ENCODE measurements at regions not wholly inside any gene's neighbourhood (a gene's known extent, or its start where the extent isn't known, plus 50 kb on each side); places are given as distances from the start of the nearest gene placed in this dataset.

- Mint-ChIP-seq H3K27ac (no peak overlapping the region), H3K36me3 (peaks cover 14 to 22% of the 10 kb centered on the region in 2 donors), H3K9me3 (peaks cover 13 to 19% of the 10 kb centered on the region in 2 donors)
- ATAC-seq (no peak), DNase-seq (ENCODE audit: low spot score in 2 of 2) (no peak)
Measured at GRCh38 chr14:103201801-103202200, 78.5 kb downstream of the TNFAIP2 start.

GRCh38 chr14:103204852-103205540 lies 81.7 kb downstream of the TNFAIP2 start:
- Mint-ChIP-seq H3K36me3 (peaks cover 14 to 29% of the 10 kb centered on the region in 2 donors), H3K9me3 (peaks cover 13 to 19% of the 10 kb centered on the region in 2 donors), H3K27ac (no peak overlapping the region)
- DNase-seq (ENCODE audit: low spot score in 2 of 2) = no peak
- ATAC-seq = no peak

- Mint-ChIP-seq H3K27ac (no peak overlapping the region), H3K36me3 (peaks cover 14 to 29% of the 10 kb centered on the region in 2 donors), H3K9me3 (peaks cover 13 to 19% of the 10 kb centered on the region in 2 donors)
- no peak for DNase-seq (ENCODE audit: low spot score in 2 of 2)
- ATAC-seq = no peak
Measured at GRCh38 chr14:103205541-103205906, 82.3 kb downstream of the TNFAIP2 start.

- H3K36me3 Mint-ChIP-seq = peaks cover 14 to 29% of the 10 kb centered on the region in 2 donors
- DNase-seq (ENCODE audit: low spot score in 2 of 2) = no peak
- no peak for ATAC-seq
- no peak overlapping the region for H3K27ac Mint-ChIP-seq
- H3K9me3 Mint-ChIP-seq = peaks cover 13 to 16% of the 10 kb centered on the region in 2 donors
Measured at GRCh38 chr14:103206023-103206481, 82.8 kb downstream of the TNFAIP2 start.

GRCh38 chr14:103206836-103207387 lies 83.7 kb downstream of the TNFAIP2 start:
- no peak overlapping the region for H3K27ac Mint-ChIP-seq
- DNase-seq (ENCODE audit: low spot score in 2 of 2) = no peak
- peaks cover 14 to 29% of the 10 kb centered on the region in 2 donors for H3K36me3 Mint-ChIP-seq
- no peak for ATAC-seq
- H3K9me3 Mint-ChIP-seq = peaks cover 13 to 14% of the 10 kb centered on the region in 2 donors

- peaks cover 14 to 29% of the 10 kb centered on the region in 2 donors for H3K36me3 Mint-ChIP-seq
- ATAC-seq (no peak), DNase-seq (ENCODE audit: low spot score in 2 of 2) (no peak)
- peaks cover 13 to 14% of the 10 kb centered on the region in 2 donors for H3K9me3 Mint-ChIP-seq
- H3K27ac Mint-ChIP-seq = no peak overlapping the region
Measured at GRCh38 chr14:103207388-103208072, 84.3 kb downstream of the TNFAIP2 start.

- H3K36me3 Mint-ChIP-seq = peaks cover 10 to 25% of the 10 kb centered on the region in 2 donors
- peaks cover 8 to 9% of the 10 kb centered on the region in 2 donors for H3K9me3 Mint-ChIP-seq
- no peak for ATAC-seq
Measured at GRCh38 chr14:103209054-103209453, 85.8 kb downstream of the TNFAIP2 start.

GRCh38 chr14:103209506-103209905 lies 86.2 kb downstream of the TNFAIP2 start:
- peaks cover 5 to 20% of the 10 kb centered on the region in 2 donors for H3K36me3 Mint-ChIP-seq
- no peak overlapping the region for H3K27ac Mint-ChIP-seq
- H3K9me3 Mint-ChIP-seq = peaks cover 3 to 5% of the 10 kb centered on the region in 2 donors
- DNase-seq (ENCODE audit: low spot score in 2 of 2) (no peak), ATAC-seq (no peak)

More at GRCh38 chr14:103209054-103209453, 85.8 kb downstream of the TNFAIP2 start:
- H3K27ac Mint-ChIP-seq = no peak overlapping the region
- no peak for DNase-seq (ENCODE audit: low spot score in 2 of 2)

- no peak overlapping the region for H3K27ac Mint-ChIP-seq
- DNase-seq (ENCODE audit: low spot score in 2 of 2) (no peak), ATAC-seq (no peak)
- peaks cover 0 to 6% of the 10 kb centered on the region in 2 donors for H3K36me3 Mint-ChIP-seq
- H3K9me3 Mint-ChIP-seq = peaks cover 0 to 4% of the 10 kb centered on the region in 2 donors
Measured at GRCh38 chr14:103213331-103213730, 90.1 kb downstream of the TNFAIP2 start.

GRCh38 chr14:103214461-103214958 lies 91.2 kb downstream of the TNFAIP2 start:
- no peak for ATAC-seq
- no peaks in the 10 kb centered on the region for H3K36me3 Mint-ChIP-seq
- peaks cover 0 to 4% of the 10 kb centered on the region in 2 donors for H3K9me3 Mint-ChIP-seq
- no peak overlapping the region for H3K27ac Mint-ChIP-seq
- DNase-seq (ENCODE audit: low spot score in 2 of 2) = no peak

GRCh38 chr14:103216399-103216798 lies 93.1 kb downstream of the TNFAIP2 start:
- Mint-ChIP-seq H3K36me3 (no peaks in the 10 kb centered on the region), H3K9me3 (peaks cover 0 to 4% of the 10 kb centered on the region in 2 donors), H3K27ac (no peak overlapping the region)
- no peak for DNase-seq (ENCODE audit: low spot score in 2 of 2)
- no peak for ATAC-seq

GRCh38 chr14:103216857-103217256 lies 93.6 kb downstream of the TNFAIP2 start:
- no peak for DNase-seq (ENCODE audit: low spot score in 2 of 2)
- ATAC-seq = no peak

GRCh38 chr14:103217538-103217937 lies 94.3 kb downstream of the TNFAIP2 start:
- ATAC-seq (no peak), DNase-seq (ENCODE audit: low spot score in 2 of 2) (no peak)
- H3K9me3 Mint-ChIP-seq = peaks cover 0 to 4% of the 10 kb centered on the region in 2 donors
- no peaks in the 10 kb centered on the region for H3K36me3 Mint-ChIP-seq
- no peak overlapping the region for H3K27ac Mint-ChIP-seq

More at GRCh38 chr14:103216857-103217256, 93.6 kb downstream of the TNFAIP2 start:
- no peak overlapping the region for H3K27ac Mint-ChIP-seq
- peaks cover 0 to 4% of the 10 kb centered on the region in 2 donors for H3K9me3 Mint-ChIP-seq
- H3K36me3 Mint-ChIP-seq = no peaks in the 10 kb centered on the region

GRCh38 chr14:103220134-103220981 lies 97.1 kb downstream of the TNFAIP2 start:
- ATAC-seq = no peak
- Mint-ChIP-seq H3K9me3 (peaks cover 0 to 4% of the 10 kb centered on the region in 2 donors), H3K27ac (no peak overlapping the region), H3K36me3 (no peaks in the 10 kb centered on the region)
- DNase-seq (ENCODE audit: low spot score in 2 of 2) = no peak

- H3K9me3 Mint-ChIP-seq = peaks cover 0 to 4% of the 10 kb centered on the region in 2 donors
- no peak overlapping the region for H3K27ac Mint-ChIP-seq
- no peak for DNase-seq (ENCODE audit: low spot score in 2 of 2)
- no peaks in the 10 kb centered on the region for H3K36me3 Mint-ChIP-seq
- ATAC-seq = no peak
Measured at GRCh38 chr14:103220982-103221641, 97.9 kb downstream of the TNFAIP2 start.
